ENCODE measurements at regions not wholly inside any gene's neighbourhood (a gene's known extent, or its start where the extent isn't known, plus 50 kb on each side); places are given as distances from the start of the nearest gene placed in this dataset.

DNA sequence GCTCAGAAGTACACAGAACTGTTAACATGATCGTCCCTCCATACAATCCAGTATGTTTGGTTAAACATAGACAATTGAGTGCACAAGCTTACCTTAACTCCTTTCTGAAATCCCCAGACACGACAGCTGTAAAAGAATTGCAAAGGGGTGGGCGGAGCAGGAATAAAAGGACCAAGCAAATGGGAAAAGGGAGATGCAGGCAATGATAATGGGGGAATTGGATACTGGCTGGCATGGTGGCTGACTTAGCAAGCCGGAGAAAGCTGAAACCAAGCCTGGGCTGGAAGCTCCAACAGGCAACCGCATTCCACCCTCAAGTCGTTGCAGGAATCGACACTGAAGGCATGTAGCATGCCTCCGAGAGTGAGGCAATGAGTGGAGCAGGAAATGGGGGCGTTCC is 96.8 kb upstream of the TMEM132C start:
- no peak for DNase-seq (ENCODE audit: low read depth, low spot score)

DNA sequence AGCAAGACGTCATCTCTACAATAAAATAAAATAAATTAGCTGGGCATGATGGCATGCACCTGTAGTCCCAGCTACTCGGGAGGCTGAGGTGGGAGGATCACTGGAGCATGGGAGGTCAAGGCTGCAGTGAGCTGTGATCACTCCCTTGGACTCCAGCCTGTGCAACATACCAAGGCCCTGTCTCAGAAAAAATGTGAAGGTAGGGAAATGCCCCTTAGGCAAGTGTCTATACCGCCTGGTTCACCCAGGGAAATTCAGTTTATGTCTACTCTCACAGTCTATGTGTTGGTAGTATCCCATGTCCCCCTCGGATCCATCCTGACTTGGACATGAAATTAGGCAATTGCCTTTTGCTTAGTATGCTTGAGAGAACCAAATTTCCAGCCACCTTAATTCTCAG is 88.4 kb upstream of the TMEM132C start:
- DNase-seq (ENCODE audit: low read depth, low spot score): no peak

GRCh38 chr12:128178966-128179365 is 88.0 kb upstream of the TMEM132C start:
- no peak for DNase-seq (ENCODE audit: low read depth, low spot score)

DNA sequence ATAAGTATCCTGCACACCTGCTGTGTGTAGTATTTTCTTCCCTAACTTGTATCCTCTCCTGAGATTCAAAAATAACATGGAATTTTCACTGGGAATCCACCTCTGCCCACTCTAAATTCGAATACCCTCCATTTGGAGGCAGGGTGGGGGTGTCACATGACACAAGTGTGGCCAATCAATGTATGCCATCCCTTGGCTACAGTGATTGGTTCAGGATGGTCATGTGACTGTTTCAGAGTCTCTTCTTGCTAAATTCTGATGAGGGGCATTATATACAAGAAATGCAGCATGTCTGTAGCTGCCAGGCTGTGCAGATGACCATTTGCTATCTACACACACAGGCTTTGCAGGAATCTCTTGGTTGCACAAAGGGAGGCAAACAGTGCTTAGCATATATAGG is 86.8 kb upstream of the TMEM132C start:
- no peak for DNase-seq (ENCODE audit: low read depth, low spot score)

DNA sequence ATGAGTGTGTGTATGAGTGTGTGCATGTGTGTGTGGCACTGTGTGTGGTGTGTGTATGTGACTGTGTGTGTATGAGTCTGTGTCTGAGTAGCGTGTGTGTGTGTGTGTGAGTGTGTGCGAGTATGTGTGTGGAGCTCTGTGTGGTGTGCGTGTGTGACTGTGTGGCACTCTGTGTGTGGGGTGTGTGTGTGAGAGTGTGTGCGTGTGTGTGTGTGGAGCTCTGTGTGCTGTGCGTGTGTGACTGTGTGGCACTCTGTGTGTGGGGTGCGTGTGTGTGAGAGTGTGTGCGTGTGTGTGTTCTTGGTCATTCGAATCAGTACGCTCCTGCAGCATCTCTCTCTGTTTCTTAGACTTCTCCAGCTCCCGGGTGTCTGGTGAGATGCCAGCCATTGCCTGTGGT is 76.9 kb upstream of the TMEM132C start:
- DNase-seq (ENCODE audit: low read depth, low spot score): no peak

DNA sequence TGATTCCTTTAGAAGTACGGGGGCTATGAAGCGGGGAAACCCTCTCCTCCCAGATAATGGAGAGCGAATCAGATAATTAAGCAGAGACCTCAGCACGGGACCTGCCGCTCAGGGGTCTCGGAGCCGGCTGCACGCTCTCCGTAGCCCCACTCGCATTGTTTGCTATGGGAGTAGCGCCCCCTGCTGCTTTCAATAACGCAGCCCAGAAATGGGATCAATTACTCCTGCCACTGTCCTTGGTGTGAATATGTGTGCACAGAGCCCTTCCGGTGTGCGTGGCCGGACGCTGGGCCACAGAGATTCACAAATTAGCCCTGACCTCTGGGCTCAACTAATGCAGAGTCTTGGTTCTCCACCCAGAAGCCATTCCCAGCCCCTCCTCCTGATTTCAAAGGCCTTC is 76.4 kb upstream of the TMEM132C start:
- no peak for DNase-seq (ENCODE audit: low read depth, low spot score)

GRCh38 chr12:128191380-128191779 is 75.6 kb upstream of the TMEM132C start:
- no peak for DNase-seq (ENCODE audit: low read depth, low spot score)

DNA sequence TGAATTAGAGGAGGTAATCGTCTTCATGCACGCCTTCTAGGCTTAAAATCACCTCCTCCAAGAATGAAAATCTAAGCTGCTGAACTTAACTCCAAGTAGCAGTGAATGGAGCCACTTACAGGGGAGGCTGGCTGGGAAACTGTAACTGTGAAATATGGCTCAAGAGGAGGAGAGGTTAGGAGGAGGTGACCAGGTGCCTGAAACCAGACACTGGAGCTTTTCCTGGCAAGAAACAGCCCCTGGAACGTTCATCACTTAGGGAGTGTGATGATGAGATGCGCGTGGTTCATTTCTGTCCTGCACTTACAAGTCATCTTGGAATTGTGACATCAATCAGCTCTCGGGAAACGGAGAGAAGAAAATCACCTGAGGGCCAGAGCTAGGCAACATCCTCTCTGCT is 62.3 kb upstream of the TMEM132C start:
- no peak for DNase-seq (ENCODE audit: low read depth, low spot score)

GRCh38 chr12:128205145-128205544 is 61.8 kb upstream of the TMEM132C start:
- no peak for DNase-seq (ENCODE audit: low read depth, low spot score)

DNA sequence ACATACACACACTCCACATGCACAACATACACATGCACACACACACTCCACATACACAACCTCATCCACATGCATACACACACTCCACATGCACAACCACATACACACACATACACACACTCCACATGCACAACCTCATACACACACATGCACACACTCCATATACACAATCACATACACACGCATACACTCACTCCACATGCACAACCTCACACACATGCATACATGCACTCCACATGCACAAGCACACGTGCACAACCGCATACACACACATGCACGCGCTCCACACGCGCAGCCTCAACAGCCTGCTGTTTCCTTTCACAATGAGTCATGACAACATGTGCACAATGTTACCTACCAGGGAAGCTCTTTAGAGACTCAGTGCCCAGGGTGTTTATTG is 61.2 kb upstream of the TMEM132C start:
- no peak for DNase-seq (ENCODE audit: low read depth, low spot score)

Measured in brain pericyte (primary cell).